Body of pancreas (tissue), 4 donors: ENCODE measurements at regions not wholly inside any gene's neighbourhood (a gene's known extent, or its start where the extent isn't known, plus 50 kb on each side); places are given as distances from the start of the nearest gene placed in this dataset.

Experiments
- POLR2A ChIP-seq, 3 donors: fragments of 450-650 bp; IDR thresholded peaks; one replicate each; pipeline ENCODE4 v1.6.1; 2016; ENCODE audit warnings: antibody characterized with exemption in 3 of 3, mild to moderate bottlenecking in 2 of 3
- TF ChIP-seq, protein P1 (sequence below), 7 experiments: fragments of 450-650 bp in 4 of 7; fragments of 200-600 bp in 3 of 7; sonication (generic) in 3 of 7; IDR thresholded peaks; one replicate each; pipeline ENCODE4 v1.5.1; 2016 to 2019; ENCODE audit warnings: antibody characterized with exemption in 7 of 7

DNA sequence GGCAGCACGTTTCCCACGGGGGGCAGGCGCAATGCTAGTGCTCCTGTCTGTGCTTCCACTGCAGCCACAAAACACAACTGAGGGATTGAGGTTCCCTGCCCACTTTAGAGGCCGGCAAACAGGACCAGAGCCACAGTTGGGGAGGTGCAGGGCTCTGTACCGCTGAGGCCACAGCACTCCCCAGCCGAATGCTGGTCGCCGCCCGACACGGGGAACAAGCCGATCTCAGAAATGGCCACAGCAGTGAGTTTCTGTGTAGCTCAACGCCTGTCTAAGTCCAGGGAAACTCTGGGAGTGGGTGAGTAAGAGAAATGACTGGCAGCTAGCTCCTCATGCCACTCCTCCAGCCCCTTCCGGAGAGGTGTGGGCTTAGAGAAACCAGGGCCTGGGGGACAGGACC is 194.0 kb upstream of the VWC2 start:
- TF ChIP-seq, protein P1, sequence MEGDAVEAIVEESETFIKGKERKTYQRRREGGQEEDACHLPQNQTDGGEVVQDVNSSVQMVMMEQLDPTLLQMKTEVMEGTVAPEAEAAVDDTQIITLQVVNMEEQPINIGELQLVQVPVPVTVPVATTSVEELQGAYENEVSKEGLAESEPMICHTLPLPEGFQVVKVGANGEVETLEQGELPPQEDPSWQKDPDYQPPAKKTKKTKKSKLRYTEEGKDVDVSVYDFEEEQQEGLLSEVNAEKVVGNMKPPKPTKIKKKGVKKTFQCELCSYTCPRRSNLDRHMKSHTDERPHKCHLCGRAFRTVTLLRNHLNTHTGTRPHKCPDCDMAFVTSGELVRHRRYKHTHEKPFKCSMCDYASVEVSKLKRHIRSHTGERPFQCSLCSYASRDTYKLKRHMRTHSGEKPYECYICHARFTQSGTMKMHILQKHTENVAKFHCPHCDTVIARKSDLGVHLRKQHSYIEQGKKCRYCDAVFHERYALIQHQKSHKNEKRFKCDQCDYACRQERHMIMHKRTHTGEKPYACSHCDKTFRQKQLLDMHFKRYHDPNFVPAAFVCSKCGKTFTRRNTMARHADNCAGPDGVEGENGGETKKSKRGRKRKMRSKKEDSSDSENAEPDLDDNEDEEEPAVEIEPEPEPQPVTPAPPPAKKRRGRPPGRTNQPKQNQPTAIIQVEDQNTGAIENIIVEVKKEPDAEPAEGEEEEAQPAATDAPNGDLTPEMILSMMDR (IDR thresholded peaks at IDR 0.05): no peak
- TF ChIP-seq POLR2A (IDR thresholded peaks at IDR 0.05): no peak
